ENCODE measurements at regions not wholly inside any gene's neighbourhood (a gene's known extent, or its start where the extent isn't known, plus 50 kb on each side); places are given as distances from the start of the nearest gene placed in this dataset.
A peak's percentile ranks its signal among the peaks of the same experiment; 100 is the strongest.

DNA sequence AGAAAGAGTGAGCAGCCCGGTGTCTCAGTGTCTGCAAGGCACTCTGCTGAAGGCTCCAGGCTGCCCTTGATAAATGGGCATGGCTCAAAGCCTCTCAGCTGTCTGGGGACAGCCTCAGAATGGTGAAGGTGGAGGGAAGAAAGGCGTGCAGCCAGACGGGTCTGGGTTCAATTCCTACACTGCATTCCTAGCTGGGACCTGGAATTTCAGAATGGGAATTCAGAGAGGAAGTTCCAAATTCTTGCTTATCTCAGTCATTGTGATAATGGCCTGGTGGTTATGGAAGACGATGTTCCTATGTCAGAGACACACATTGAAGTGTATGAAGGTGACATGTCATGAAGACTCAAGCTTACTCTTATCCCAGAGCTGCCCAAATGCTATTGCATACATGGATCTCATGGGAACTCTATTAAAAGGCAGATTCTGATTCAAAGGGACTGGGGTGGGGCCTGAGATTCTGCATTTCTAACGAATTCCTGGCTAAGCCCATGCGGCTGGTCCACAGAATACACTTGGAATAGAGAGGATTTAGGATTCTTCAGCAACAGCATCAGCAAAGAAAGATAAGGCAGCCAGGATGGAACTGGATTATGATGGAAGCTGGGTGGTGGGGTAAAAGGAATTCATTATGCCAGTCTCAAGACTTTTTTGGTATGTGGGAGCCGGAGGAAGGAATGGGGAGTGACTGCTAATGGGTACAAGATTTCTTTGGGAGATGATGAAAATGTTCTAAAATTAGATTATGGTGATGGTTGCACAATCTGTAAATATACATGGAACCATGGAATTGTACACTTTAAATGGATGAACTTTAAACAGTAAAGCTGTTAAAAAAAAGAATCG is 82.6 kb upstream of the ZMIZ1 start:
- DNase-seq (ENCODE audit: extremely low read depth, low read depth, low spot score), result no peak

DNA sequence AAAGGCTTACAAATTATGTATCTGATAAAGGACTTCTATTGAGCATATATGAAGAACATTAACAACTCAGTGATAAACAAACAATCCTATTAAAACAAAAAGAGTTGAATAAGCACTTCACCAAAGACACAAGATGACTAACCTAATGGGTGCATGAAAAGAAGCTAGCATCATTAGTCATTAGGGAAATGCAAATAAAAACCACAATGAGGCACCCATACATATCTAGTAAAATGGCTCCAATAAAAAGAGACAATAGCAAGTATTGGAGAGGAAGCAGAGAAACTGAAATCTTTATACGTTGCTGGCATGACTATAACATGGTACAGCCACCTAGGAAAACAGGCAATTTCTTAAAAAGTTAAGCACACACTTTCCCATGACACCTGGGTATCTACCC is 77.6 kb upstream of the ZMIZ1 start:
- DNase-seq (ENCODE audit: extremely low read depth, low read depth, low spot score), result no peak

DNA sequence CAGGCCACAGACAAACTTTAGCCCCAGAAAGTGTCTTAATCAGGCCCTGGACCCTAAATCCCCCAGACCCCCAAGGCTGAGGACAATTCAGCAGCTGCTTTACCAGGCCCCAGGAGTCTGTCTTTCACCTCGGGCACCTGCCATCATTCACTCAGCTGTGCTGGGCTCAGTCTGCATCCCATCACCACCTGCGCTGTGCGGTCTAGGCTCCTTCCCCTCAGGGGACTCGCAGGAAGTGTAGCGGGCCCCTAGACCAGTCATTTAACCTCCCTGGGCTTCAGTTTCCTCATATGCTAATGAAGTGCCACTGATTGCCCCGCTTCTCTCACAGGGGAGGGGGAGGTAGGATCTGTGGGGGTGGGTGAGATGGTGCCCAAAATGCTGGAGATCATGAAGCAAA is 76.4 kb upstream of the ZMIZ1 start:
- DNase-seq (ENCODE audit: extremely low read depth, low read depth, low spot score), result no peak

DNA sequence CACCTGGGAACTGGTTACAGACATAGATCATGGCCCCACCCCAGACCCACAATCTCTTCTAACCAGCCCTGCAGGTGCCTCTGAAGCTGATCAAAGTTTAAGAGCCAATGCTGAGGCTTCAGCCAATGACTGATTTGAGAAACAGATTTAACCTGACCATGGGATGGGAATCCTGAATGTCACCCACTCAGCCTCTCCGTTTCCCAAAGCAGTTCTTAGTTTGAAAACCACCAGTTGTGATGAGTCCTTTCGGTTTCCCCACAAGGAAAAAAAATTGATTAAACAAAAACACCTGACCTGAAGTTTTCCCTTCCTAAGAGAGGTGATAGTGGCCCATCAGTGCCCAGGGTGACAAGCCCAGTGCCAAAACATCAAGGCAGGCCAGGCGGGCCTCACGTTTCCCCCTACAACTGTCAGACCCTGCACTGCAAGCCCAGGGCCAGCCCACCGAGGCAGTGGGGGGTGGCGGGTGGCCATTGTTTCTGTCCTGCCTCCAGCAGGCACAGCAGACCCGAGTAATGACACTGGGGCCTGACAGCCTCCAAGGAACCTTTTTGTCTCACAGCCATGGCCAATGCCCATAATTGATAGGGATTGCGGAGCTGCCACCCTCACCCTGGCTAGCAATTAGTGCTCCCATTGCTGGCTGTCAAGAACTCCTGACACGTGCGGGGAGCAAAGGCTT is 75.4 kb upstream of the ZMIZ1 start:
- DNase-seq (ENCODE audit: extremely low read depth, low read depth, low spot score), result no peak

DNA sequence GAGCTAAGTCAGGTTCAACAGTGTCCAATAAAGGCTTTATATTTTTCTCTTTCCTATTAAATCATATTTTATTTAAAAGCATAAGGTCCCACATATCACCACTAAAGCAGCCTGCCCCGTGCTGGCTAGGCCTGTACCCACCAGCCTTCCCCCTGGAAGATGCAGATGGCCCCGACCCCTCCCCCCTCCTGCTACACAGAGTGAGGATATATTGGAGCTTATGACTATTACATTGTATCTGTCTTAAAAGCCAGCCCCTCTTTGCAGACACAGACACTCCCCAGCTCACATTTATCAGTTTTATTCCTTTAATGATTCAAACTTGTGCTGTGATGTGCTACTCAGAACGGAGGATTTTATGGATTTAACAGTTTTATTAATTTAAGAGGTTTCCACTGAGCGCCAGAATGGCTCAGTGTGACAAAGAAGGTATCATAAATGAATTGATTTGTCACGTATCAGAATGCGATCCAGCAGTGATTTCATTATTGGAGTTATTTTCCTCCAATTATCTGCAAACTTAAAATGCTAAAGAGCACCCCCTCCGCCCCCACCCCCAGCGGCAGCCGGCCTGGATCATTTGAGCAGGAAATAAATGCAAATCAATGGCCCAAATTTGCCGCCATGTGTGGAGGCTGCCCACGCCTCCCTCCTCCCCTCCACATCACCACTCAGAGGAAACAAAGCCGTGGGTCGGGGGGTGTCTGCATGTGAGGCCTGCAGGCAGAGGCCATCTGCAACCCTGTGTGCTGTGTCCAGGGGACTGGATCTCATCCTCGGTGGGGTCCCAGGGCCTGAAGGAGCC is 72.6 kb upstream of the ZMIZ1 start:
- DNase-seq (ENCODE audit: extremely low read depth, low read depth, low spot score), result no peak

DNA sequence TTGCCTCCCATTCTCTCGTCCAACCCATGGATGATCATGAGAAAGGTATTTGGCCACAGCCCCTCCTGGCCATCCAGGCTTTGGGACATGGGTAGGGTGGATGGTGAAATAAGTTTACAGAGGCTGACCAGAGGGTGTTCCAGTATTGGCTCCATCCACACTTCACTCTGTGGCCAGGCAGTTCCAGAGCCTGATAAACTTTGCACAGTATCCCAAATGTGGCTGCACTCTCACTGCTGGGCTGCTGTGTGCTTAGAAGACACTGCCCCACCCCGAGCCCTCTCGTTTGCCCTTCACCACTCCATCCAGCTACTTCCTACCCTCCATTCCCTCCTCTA is 72.0 kb upstream of the ZMIZ1 start:
- DNase-seq (ENCODE audit: extremely low read depth, low read depth, low spot score), result no peak

DNA sequence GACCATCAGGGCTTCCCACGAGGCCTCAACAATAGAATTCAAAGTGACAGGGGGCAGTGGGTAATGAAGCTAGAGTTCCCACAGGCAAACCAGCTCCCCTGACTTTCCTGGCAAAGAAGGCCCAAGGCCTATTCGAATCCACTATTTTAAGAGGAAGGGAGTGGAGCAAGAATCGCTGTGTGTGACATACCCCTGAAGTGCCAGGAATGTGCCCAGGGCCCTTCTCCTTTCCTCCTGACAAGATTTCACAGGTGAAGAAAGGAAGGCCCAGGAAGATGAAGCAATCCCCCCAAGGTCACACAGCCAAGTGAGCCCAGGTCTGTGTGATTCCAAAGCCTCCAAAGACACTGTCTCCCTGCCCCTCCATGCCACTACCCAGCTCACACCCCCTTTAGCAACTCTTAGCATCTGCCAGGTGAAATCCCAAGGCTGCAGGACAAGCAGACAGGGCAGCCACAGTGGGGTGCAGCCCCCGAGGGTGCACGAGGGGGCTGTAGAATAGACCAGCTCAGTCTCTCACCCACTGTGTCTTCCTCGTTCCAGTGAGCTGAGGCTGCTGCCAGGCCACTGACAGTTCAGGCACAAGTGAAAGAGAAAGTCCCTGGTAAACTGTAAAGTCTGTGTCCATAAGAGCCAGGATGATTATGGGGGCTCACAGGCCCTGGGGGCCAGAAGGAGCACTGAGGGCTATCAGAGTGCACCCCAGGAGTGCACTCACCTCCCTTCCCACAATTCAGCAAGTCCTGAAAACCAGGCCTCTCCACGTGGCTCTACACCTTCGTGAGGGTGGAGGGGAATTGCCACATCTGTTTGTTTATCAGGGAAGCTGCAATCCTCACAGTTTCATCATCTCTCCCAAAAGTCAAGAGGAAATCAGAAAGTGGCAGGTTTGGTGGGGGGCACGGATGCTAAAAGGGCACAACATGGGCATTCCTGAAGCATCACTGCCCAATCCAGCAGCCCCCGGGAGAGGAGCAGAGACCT is 70.8 kb upstream of the ZMIZ1 start:
- DNase-seq (ENCODE audit: extremely low read depth, low read depth, low spot score), result no peak

DNA sequence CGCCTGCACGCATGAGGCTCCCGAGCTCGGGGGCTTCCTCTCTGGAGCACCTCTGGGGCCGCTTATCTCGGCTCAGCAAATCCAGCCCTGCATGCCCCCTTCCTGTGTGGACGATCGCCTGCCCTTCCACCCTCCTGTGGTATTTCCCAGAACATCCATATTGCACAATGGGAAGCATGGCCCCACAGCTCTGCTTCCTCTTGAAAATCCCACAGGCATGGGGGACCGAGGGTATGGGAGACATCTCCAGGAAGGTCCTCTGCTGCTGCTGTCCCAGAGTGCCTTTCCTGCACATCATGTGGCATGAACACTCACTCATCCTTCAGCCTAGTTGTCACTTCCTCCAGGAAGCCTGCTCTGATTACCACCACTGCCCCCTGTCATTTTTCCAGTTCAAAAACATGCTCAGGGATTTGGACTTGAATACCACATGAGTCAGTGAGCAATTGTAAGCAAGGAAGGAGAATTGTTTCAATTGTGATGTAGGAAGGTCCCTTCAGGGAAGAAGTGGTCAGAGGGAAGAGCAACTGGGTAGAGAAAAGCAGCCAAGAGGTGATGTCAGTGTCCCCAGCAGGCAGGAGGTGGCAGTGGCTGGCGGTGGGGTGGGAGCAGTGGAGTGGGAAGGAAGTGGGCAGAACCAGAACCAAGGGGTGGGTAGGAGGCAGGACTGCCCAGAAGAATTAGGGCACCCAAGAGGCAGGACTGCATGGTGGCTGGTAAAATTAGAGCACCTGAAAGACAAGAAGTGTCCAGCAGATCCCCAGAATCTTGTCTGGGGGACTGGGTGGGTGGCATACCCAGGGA is 67.5 kb upstream of the ZMIZ1 start:
- DNase-seq (ENCODE audit: extremely low read depth, low read depth, low spot score), result peak; percentile 45

DNA sequence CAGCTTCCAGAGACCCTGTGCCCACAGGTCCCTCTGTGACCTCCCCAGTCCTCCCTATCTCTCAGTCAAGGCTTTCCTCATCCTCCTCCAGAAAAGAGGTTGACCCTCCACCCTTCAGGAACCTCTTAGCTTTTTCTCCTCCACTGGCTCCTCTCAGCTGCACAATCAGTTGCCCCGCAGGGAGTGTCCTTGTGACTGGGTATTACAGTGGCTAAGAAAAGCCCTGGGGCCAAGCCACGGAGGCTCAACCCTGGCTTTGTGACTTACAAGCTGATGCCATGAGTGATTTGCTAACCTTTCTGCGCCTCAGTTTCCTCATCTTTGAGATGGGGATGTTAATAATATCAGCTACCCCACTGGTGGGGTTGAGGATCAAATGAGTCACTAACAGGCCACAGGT is 66.4 kb upstream of the ZMIZ1 start:
- no peak for DNase-seq (ENCODE audit: extremely low read depth, low read depth, low spot score)

DNA sequence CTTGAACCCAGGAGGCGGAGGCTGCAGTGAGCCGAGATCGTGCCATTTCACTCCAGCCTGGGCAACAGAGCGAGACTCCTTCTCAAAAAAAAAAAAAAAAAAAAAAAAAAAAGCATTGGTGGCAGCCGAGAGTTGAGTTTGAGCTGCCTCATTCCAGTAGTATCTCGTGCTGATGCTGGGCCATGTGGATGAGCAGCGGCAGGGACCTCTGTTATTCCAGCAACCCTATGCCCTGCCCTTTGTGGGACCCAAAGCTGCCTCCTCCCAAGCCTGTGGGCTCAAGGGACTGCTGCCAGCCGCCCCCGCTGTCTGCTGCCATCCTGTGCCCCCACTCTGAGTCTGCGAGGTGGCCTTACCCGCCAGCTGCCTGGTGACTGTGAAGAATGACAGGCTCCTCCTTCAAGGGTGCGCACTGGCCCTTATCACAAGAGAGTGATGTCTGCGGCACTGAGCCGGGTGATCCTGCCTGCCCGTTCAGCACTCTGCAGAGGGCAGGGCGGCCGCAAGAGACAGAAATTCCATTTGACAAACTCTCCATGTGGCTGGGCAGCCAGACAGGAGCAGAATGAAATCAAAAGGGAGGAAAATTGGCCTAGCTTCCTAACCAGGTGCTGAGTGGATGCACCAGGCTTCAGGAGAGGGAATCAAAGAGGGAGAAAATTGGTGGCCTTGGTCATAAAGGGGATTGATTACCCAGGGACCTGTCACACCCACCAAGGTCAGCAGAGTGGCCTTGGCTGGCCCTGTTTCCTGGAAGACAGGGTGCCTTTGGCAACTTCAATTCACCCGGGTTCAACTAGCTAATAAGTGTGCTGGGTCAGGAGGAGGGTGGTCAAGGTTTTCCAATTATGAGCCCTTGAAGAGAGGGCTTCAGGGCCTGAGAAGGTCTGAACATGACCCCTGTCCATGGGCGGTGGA is 65.3 kb upstream of the ZMIZ1 start:
- DNase-seq (ENCODE audit: extremely low read depth, low read depth, low spot score), result no peak

DNA sequence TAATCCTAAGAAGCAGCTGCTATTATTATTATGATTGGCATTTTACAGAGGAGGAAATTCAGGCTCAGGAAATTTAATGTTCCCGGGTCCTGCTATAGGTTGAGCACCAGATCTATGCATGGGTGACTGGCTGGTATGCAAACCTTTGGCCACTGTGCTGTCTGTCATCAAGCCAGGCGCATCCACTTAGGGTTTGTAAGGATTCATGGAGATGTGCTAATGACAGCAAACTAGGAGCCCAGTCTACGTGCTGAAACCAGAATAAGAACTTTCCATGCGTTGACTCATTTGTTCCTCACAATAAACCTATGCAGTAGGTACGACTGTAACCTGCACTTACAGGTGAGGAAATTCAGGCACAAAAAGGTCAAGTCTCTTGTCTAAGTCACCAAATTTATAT is 64.5 kb upstream of the ZMIZ1 start:
- DNase-seq (ENCODE audit: extremely low read depth, low read depth, low spot score), result no peak

DNA sequence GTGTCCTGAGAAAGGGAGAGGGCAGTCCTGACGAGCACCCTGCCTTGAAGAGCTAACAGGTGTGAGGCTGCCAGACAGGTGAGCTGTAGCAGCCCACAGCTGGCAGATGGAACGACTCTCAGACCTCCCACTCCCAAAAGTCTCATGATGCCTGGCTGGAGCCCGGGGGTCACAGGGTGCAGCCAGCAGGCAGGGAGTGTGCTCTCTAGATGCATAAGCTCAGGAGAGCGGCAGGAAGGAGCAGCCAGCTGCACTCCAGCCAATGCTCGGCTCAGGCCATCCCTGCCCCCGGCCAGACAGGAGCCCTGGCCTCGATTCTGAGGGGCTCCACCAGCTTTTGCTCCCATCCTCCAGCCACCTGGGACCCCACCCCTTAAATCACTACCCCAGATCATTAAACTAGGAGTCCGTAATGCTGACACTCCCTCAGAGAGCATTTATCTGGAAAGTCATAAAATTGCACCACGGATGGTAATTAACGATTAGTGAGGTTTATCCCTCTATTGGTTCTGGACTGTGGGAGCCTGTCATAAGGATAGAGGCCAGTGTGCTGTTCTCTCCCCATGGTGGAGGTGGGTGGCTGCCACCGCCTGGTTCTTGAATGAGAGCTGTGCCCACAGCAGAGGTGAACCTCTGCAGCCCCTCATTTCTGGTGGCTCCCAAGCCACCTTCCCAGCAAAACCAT is 63.5 kb upstream of the ZMIZ1 start:
- no peak for DNase-seq (ENCODE audit: extremely low read depth, low read depth, low spot score)

DNA sequence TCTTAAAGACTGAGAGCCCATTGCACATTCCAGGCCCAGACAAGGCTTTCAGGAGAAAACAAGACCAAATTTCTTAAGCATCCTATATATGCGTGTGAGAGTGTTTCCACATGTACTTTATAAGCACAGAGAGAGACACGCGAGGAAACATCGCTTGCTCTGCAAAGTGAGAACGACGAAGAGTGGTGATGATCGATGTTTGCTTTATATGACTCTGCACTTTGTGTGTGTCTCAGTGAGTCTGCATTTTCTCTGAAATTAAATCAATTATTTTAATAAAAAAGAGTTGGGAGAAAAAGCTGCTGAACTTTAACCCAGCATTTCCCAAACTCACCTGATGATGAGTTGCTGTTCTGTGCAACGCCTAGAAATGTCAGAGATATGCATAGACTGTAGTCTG is 61.7 kb upstream of the ZMIZ1 start:
- no peak for DNase-seq (ENCODE audit: extremely low read depth, low read depth, low spot score)

DNA sequence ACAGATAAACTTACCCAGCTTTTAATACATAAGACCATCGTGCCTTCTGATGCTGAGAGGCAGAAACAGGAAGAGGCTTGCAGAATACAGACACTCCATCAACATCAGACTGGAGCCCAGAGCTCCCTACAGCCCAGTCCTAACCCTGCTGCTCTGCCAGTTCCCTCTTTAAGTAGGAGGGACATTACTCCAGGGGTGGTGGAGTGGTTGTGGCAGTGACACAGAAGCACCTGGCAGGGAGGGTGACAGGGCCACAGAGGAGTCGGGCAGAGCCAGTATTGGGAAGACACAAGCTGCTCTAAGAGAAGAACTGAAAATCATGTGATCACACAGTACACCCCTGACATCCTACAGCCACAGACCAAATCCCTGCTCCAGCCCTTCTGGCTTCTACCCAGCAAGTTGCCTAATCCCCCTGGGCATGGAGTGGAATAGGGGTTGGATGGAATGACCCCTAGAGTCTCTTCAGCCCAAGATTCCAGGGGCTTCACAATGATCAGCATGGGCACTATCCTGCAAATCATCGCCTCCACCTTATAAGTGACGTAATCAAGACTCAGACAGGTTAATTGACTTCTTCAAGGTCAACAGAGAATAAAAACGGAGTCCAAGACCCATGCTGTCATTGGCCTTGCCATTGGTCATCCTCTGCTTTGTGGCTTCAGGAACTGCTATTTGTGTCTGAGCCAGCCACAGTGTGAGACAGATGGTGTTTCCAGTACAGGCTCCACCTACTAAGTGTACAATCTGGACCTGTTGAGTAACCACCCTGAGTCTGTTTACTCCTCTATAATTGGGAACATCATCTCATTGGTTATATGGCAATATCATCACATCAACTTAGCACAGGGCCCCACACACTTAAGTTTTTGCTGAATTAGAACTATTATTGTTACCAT is 61.1 kb upstream of the ZMIZ1 start:
- DNase-seq (ENCODE audit: extremely low read depth, low read depth, low spot score), result no peak

DNA sequence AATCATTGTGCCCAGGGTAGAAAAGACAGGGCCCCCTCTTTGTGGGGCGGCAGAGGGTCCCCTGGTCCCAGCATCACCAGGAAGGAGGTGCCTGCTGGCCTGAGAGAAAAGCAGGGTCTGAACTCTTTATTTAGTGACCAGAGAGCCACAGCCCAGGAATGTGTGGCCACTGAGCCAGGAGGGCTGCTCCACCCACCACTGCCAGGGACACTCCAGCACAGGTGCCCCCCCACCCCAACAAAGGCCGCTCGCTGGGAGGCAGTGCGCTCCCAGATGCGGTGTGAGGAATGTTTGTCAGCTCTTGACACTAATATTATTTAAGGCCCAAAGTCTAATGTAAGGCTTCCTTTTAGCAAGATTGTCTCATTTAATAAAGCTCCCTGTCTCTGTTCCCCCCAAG is 59.6 kb upstream of the ZMIZ1 start:
- DNase-seq (ENCODE audit: extremely low read depth, low read depth, low spot score), result no peak

DNA sequence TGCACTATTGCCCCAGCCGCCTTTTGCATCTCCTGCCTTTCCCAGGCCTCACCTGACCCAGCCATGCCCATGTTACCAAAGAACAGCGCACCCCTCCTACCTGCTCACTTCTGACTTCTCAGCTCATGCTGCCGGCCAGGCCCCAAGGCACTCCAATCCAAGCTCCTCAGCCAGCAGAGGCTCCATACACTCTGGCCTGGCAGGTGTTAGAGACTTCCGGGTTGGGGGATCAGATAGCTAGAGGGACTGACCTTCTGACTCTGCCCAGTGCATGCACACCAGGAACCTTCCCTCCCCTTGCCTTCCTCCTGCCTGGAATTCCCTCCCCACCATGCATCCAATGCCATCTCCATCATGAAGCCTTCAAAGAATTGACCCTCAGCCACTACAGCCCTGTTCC is 56.2 kb upstream of the ZMIZ1 start:
- no peak for DNase-seq (ENCODE audit: extremely low read depth, low read depth, low spot score)

DNA sequence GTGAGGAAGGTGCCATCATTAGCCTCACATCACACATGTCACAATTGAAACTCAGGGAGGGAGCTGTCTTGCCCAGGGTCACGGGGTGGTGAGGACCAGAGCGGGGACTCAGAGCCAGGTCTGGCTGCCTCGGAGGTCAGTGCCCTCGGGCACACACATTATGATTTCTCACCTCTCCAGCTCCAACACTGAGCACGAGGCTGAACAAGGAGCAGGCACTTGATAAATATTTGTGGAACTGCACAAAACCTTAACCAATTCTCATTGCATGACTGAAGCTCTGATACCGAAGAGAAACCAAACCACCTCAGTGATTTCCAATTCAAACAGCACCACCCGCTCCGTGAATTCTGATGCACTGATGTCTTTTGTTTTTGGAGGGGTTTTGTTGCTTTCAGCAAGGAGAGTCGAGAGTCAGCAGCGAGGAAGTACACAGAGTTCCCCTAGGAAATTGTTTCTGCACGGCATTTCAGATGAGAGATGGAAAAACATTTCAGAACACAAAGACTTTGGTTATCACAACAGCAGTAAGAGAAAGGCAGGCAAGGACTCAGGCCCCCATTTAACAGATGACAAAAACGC is 55.3 kb upstream of the ZMIZ1 start:
- DNase-seq (ENCODE audit: extremely low read depth, low read depth, low spot score), result no peak
